DOHH2 (cell line): ENCODE measurements at regions not wholly inside any gene's neighbourhood (a gene's known extent, or its start where the extent isn't known, plus 50 kb on each side); places are given as distances from the start of the nearest gene placed in this dataset.

Experiments
- H3F3A ChIP-seq: fragments of 200-600 bp; sonication (generic), shearing (Covaris generic); 2 replicates; pipeline ENCODE4 v1.6.0; 2016; ENCODE audit warnings: antibody characterized with exemption, mild to moderate bottlenecking; ENCODE audit not compliant: control insufficient read depth, insufficient read depth
- H3K27ac ChIP-seq: fragments of 200-600 bp; sonication (generic); 2 replicates; pipeline ENCODE4 v1.5.1; 2014; ENCODE audit warnings: low read depth, mild to moderate bottlenecking, low read length, moderate library complexity
- H3K27me3 ChIP-seq: fragments of 200-600 bp; sonication (generic); 2 replicates; pipeline ENCODE4 v1.6.1; 2014; ENCODE audit warnings: mild to moderate bottlenecking, low read length, mixed read lengths; ENCODE audit not compliant: control insufficient read depth
- H3K36me3 ChIP-seq: fragments of 200-600 bp; sonication (generic); 2 replicates; pipeline ENCODE4 v1.6.1; 2014; ENCODE audit warnings: mild to moderate bottlenecking, low read length, moderate library complexity, mixed read lengths; ENCODE audit not compliant: control insufficient read depth
- H3K4me1 ChIP-seq: fragments of 200-600 bp; sonication (generic); 2 replicates; pipeline ENCODE4 v1.6.1; 2014; ENCODE audit warnings: mild to moderate bottlenecking, low read length, mixed read lengths; ENCODE audit not compliant: control insufficient read depth
- H3K4me2 ChIP-seq: fragments of 200-600 bp; sonication (generic); 2 replicates; pipeline ENCODE4 v1.6.0; 2014; ENCODE audit warnings: mild to moderate bottlenecking, low read length, moderate library complexity
- H3K4me3 ChIP-seq: fragments of 200-600 bp; sonication (generic); 2 replicates; pipeline ENCODE4 v1.5.1; 2014; ENCODE audit warnings: mild to moderate bottlenecking, low read length, mixed read lengths
- H3K79me2 ChIP-seq: fragments of 200-600 bp; sonication (generic); 2 replicates; pipeline ENCODE4 v1.6.1; 2014; ENCODE audit warnings: mild to moderate bottlenecking, low read length, mixed read lengths; ENCODE audit not compliant: control insufficient read depth
- H3K9me2 ChIP-seq: fragments of 200-600 bp; sonication (generic); replicated peaks from 2 replicates; pipeline ENCODE4 v1.6.1; 2014; ENCODE audit warnings: mild to moderate bottlenecking, low read length, mixed read lengths; ENCODE audit not compliant: control insufficient read depth
- H3K9me3 ChIP-seq: fragments of 200-600 bp; sonication (generic); 2 replicates; pipeline ENCODE4 v1.6.1; 2014; ENCODE audit warnings: antibody characterized with exemption, low read length, mixed read lengths; ENCODE audit not compliant: control insufficient read depth, insufficient read depth
- H4K20me1 ChIP-seq: fragments of 200-600 bp; sonication (generic); 2 replicates; pipeline ENCODE4 v1.6.0; 2014; ENCODE audit warnings: low read depth, mild to moderate bottlenecking, antibody characterized with exemption, low read length, moderate library complexity; ENCODE audit not compliant: control insufficient read depth, insufficient read depth
- CTCF ChIP-seq: fragments of 200-600 bp; sonication (generic); IDR thresholded peaks from one replicate; pipeline ENCODE4 v1.5.1; 2014; ENCODE audit warnings: antibody characterized with exemption, mild to moderate bottlenecking, low read depth, low read length; ENCODE audit not compliant: poor library complexity, severe bottlenecking
- EZH2phosphoT487 ChIP-seq: fragments of 200-600 bp; sonication (generic); IDR thresholded peaks from 2 replicates; pipeline ENCODE4 v1.6.1; 2017; ENCODE audit warnings: borderline replicate concordance, mild to moderate bottlenecking, antibody characterized with exemption, low read length, moderate library complexity, mixed read lengths

DNA sequence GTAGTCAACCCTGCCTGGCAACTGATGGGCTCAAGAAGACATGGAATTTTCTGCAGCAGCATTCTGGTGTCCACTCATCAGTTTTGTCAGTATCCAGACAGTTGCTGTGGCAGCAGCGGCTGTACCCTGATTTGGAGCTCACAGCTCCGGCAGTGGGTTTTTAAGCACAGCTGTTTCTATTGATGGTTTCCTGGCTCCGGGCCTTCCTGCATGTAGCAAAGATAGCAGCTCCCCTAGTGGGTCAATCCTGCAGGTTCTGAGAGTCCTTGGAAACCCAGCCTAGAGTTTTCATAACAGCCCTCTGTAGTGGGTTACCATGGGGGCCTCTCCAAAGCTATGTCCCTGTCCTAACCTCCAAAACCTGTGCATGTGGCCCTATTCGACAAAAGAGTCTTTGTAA lies 84.0 kb upstream of the ATP6AP2 start:
- Histone ChIP-seq H3K36me3 (no peaks in the 10 kb centered on the region), H3K4me1 (no peaks in the 10 kb centered on the region), H3K27ac (no peak overlapping the region), H4K20me1 (no peaks in the 10 kb centered on the region), H3K79me2 (no peaks in the 10 kb centered on the region), H3K9me2 (no peaks in the 10 kb centered on the region), H3K4me2 (no peak overlapping the region), H3K4me3 (no peak overlapping the region), H3K9me3 (no peaks in the 10 kb centered on the region), H3K27me3 (no peaks in the 10 kb centered on the region), H3F3A (no peaks in the 10 kb centered on the region)
- TF ChIP-seq CTCF (no peak), EZH2phosphoT487 (no peak)

- H3K36me3 ChIP-seq: no peaks in the 10 kb centered on the region
- no peaks in the 10 kb centered on the region for H3F3A ChIP-seq
- no peaks in the 10 kb centered on the region for H4K20me1 ChIP-seq
- no peaks in the 10 kb centered on the region for H3K9me2 ChIP-seq
- H3K4me3 ChIP-seq: no peak overlapping the region
- H3K4me2 ChIP-seq: no peak overlapping the region
- H3K9me3 ChIP-seq: no peaks in the 10 kb centered on the region
- H3K27ac ChIP-seq: no peak overlapping the region
- no peaks in the 10 kb centered on the region for H3K4me1 ChIP-seq
- H3K27me3 ChIP-seq: no peaks in the 10 kb centered on the region
- no peaks in the 10 kb centered on the region for H3K79me2 ChIP-seq
- no peak for TF ChIP-seq EZH2phosphoT487
- no peak for TF ChIP-seq CTCF
Measured at GRCh38 chrX:40495659-40496058, 85.1 kb upstream of the ATP6AP2 start.

- H3K4me2 ChIP-seq: no peak overlapping the region
- H3K27me3 ChIP-seq: no peaks in the 10 kb centered on the region
- H3K27ac ChIP-seq: no peak overlapping the region
- H3F3A ChIP-seq: no peaks in the 10 kb centered on the region
- H3K79me2 ChIP-seq: no peaks in the 10 kb centered on the region
- no peaks in the 10 kb centered on the region for H3K4me1 ChIP-seq
- no peaks in the 10 kb centered on the region for H3K9me2 ChIP-seq
- H3K9me3 ChIP-seq: no peaks in the 10 kb centered on the region
- H3K4me3 ChIP-seq: no peak overlapping the region
- TF ChIP-seq CTCF (no peak), EZH2phosphoT487 (no peak)
- no peaks in the 10 kb centered on the region for H3K36me3 ChIP-seq
- H4K20me1 ChIP-seq: no peaks in the 10 kb centered on the region
Measured at GRCh38 chrX:40494005-40494404, 86.8 kb upstream of the ATP6AP2 start.

DNA sequence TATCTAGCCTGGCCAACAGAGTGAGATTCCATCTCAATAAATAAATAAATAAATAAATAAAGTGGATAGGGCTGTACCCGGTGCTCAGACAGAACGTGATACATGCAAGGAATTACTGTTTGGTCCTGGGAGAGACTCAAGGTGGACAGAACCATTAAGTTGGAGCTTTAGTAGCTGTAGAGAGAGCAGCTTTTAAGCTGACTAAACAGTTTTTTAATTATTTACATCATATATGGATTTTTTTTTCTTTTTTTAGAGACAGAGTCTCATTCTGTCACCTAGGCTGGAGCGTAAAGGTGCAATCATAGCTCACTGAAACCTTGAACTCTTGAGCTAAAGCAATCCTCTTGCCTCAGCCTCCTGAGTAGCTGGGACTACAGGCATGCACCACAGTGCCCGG lies 92.5 kb upstream of the ATP6AP2 start:
- TF ChIP-seq EZH2phosphoT487 (no peak), CTCF (no peak)
- no peaks in the 10 kb centered on the region for H3F3A ChIP-seq
- no peaks in the 10 kb centered on the region for H3K79me2 ChIP-seq
- no peaks in the 10 kb centered on the region for H3K4me1 ChIP-seq
- no peak overlapping the region for H3K27ac ChIP-seq
- H3K4me3 ChIP-seq: no peak overlapping the region
- H4K20me1 ChIP-seq: no peaks in the 10 kb centered on the region
- no peaks in the 10 kb centered on the region for H3K9me2 ChIP-seq
- no peaks in the 10 kb centered on the region for H3K36me3 ChIP-seq
- H3K9me3 ChIP-seq: no peaks in the 10 kb centered on the region
- no peak overlapping the region for H3K4me2 ChIP-seq
- H3K27me3 ChIP-seq: no peaks in the 10 kb centered on the region
